ENCODE measurements at regions not wholly inside any gene's neighbourhood (a gene's known extent, or its start where the extent isn't known, plus 50 kb on each side); places are given as distances from the start of the nearest gene placed in this dataset.

DNA sequence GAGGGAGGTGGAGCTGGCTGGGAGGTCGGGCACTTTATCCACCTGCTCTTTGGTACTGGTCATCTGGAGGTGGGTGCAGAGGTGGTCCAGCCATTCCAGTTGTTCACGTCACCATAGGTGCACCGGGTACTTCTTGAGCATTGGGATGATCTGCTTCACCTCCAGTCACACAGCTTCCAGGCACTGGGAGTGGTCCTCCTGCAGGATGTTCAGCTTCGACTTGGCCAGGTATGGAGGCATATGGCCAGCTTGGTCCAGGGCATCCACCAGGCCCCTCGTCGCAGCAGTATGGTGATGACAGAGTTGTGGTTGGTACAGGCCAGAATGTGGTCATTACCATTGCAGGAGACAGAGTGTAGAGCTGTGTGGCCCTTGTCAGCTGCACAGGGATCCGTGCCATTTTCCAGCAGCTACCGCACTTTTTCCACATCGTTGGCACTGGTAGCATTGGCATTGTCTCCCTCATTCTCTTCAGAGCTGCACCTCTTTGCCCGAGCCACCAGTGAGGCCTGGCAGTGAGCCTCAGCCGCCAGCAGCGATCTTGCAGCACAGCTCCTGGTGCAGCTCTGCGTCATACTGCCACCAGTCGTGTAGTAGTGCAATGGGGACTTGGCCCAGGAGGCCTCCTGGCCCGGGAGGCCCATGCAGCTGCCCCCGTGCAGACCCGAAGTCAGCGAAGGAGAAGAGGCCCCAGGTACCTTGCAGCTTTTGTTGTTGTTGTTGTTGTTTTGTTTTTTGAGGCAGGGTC is 150.9 kb downstream of the ZNF22 start:
- Histone ChIP-seq H3K27me3 (ENCODE audit: insufficient read depth, low read length, poor library complexity) (no peaks in the 10 kb centered on the region), H3K4me1 (ENCODE audit: insufficient read depth, low read length) (no peaks in the 10 kb centered on the region), H3K9me3 (ENCODE audit: insufficient read depth, low read length, severe bottlenecking) (no peaks in the 10 kb centered on the region), H3K27ac (ENCODE audit: low read length) (no peak overlapping the region), H3K79me2 (ENCODE audit: insufficient read depth, low read length) (no peaks in the 10 kb centered on the region), H4K20me1 (ENCODE audit: insufficient read depth, low read length) (no peaks in the 10 kb centered on the region), H3K4me2 (ENCODE audit: insufficient read depth, low read length) (no peak overlapping the region), H3K36me3 (ENCODE audit: insufficient read depth, low read length) (no peaks in the 10 kb centered on the region), H2AFZ (ENCODE audit: low read depth, low read length) (no peak overlapping the region), H3K4me3 (ENCODE audit: low read depth in 1 of 2, low read length in 2 of 2) (no peak overlapping the region), H3K9ac (ENCODE audit: low read depth, low read length) (no peak overlapping the region)
- TF ChIP-seq, protein P1, sequence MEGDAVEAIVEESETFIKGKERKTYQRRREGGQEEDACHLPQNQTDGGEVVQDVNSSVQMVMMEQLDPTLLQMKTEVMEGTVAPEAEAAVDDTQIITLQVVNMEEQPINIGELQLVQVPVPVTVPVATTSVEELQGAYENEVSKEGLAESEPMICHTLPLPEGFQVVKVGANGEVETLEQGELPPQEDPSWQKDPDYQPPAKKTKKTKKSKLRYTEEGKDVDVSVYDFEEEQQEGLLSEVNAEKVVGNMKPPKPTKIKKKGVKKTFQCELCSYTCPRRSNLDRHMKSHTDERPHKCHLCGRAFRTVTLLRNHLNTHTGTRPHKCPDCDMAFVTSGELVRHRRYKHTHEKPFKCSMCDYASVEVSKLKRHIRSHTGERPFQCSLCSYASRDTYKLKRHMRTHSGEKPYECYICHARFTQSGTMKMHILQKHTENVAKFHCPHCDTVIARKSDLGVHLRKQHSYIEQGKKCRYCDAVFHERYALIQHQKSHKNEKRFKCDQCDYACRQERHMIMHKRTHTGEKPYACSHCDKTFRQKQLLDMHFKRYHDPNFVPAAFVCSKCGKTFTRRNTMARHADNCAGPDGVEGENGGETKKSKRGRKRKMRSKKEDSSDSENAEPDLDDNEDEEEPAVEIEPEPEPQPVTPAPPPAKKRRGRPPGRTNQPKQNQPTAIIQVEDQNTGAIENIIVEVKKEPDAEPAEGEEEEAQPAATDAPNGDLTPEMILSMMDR (IDR thresholded peaks at IDR 0.05; ENCODE audit: borderline replicate concordance, extremely low read depth, low read length, poor library complexity, severe bottlenecking): no peak
- TF ChIP-seq EZH2 (IDR thresholded peaks at IDR 0.05; ENCODE audit: borderline replicate concordance, low read depth, low read length, severe bottlenecking): no peak
- DNase-seq (no peak), ATAC-seq (ENCODE audit: insufficient read depth, low read depth) (no peak)

DNA sequence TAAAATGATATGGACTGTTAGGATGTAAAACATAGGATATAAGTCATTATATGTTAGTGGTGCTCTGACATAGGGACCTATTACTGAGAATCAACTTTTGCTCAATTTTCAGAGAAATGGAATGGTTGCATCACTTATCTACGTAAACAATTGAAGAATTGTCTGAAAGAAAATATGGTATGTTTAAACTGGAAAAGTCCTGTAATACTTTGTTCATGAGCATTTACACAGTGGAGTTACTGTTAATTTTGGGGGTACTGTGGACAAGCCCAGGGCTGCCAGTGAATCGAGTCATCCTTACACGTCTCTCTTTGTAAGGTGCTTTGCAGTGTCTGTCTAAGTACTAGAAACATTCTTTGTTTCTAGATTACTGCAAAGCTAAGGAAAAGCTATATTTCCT is 152.0 kb downstream of the ZNF22 start:
- H3K36me3 ChIP-seq (ENCODE audit: insufficient read depth, low read length): no peaks in the 10 kb centered on the region
- H4K20me1 ChIP-seq (ENCODE audit: insufficient read depth, low read length): no peaks in the 10 kb centered on the region
- H2AFZ ChIP-seq (ENCODE audit: low read depth, low read length): no peak overlapping the region
- ATAC-seq (ENCODE audit: insufficient read depth, low read depth) (no peak), DNase-seq (no peak)
- H3K4me3 ChIP-seq (ENCODE audit: low read depth in 1 of 2, low read length in 2 of 2): no peak overlapping the region
- H3K27me3 ChIP-seq (ENCODE audit: insufficient read depth, low read length, poor library complexity): no peaks in the 10 kb centered on the region
- H3K79me2 ChIP-seq (ENCODE audit: insufficient read depth, low read length): no peaks in the 10 kb centered on the region
- H3K4me2 ChIP-seq (ENCODE audit: insufficient read depth, low read length): no peak overlapping the region
- TF ChIP-seq, protein P1 (IDR thresholded peaks at IDR 0.05; ENCODE audit: borderline replicate concordance, extremely low read depth, low read length, poor library complexity, severe bottlenecking): no peak
- no peak for TF ChIP-seq EZH2 (IDR thresholded peaks at IDR 0.05; ENCODE audit: borderline replicate concordance, low read depth, low read length, severe bottlenecking)
- H3K9ac ChIP-seq (ENCODE audit: low read depth, low read length): no peak overlapping the region
- H3K4me1 ChIP-seq (ENCODE audit: insufficient read depth, low read length): no peaks in the 10 kb centered on the region
- no peaks in the 10 kb centered on the region for H3K9me3 ChIP-seq (ENCODE audit: insufficient read depth, low read length, severe bottlenecking)
- no peak overlapping the region for H3K27ac ChIP-seq (ENCODE audit: low read length)

DNA sequence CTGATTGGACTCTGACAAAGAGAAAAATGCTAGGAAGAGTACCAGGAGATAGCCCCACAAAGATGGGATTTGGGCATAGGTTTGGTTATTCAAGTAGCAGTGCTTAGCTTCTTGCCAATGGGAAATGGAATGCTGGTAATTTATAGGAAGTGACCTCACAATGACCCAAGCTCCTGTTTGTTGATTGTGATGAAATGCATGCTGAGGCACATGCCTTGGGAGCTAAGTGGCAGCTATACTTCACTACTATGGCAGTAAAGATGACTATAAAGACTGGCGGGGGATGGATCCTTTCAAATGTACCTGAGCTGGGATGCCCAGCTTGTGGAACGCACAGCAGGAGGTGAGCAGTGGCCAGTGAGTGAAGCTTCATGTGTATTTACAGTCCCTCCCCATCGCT is 153.8 kb downstream of the ZNF22 start:
- ATAC-seq (ENCODE audit: insufficient read depth, low read depth) (no peak), DNase-seq (no peak)
- no peaks in the 10 kb centered on the region for H3K27me3 ChIP-seq (ENCODE audit: insufficient read depth, low read length, poor library complexity)
- no peak overlapping the region for H3K4me3 ChIP-seq (ENCODE audit: low read depth in 1 of 2, low read length in 2 of 2)
- no peak for TF ChIP-seq EZH2 (IDR thresholded peaks at IDR 0.05; ENCODE audit: borderline replicate concordance, low read depth, low read length, severe bottlenecking)
- H3K79me2 ChIP-seq (ENCODE audit: insufficient read depth, low read length): no peaks in the 10 kb centered on the region
- no peak overlapping the region for H3K4me2 ChIP-seq (ENCODE audit: insufficient read depth, low read length)
- H2AFZ ChIP-seq (ENCODE audit: low read depth, low read length): no peak overlapping the region
- H3K9ac ChIP-seq (ENCODE audit: low read depth, low read length): no peak overlapping the region
- H4K20me1 ChIP-seq (ENCODE audit: insufficient read depth, low read length): no peaks in the 10 kb centered on the region
- no peaks in the 10 kb centered on the region for H3K4me1 ChIP-seq (ENCODE audit: insufficient read depth, low read length)
- no peaks in the 10 kb centered on the region for H3K36me3 ChIP-seq (ENCODE audit: insufficient read depth, low read length)
- no peak overlapping the region for H3K27ac ChIP-seq (ENCODE audit: low read length)
- no peaks in the 10 kb centered on the region for H3K9me3 ChIP-seq (ENCODE audit: insufficient read depth, low read length, severe bottlenecking)

DNA sequence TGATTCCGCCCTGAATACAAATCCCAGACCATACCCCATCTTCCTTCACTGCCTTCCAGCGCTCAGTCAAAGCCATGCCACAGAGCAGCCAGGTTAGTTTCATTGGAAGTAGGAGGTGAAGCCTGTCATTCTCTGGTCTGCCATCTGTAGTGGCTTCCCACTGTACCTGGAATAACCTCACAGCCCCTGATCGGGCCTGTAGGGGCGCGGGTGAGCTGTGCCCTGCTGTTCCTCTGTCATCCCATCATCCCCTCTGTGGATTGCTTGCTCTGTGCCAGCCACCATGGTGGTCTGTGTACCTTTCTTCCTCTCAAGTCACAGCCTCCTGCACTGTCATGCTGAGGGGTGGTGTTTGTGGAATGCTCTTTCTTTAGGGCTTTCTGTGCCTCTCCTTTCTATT is 155.1 kb downstream of the ZNF22 start:
- Histone ChIP-seq H3K4me3 (ENCODE audit: low read depth in 1 of 2, low read length in 2 of 2) (no peak overlapping the region), H3K4me1 (ENCODE audit: insufficient read depth, low read length) (no peaks in the 10 kb centered on the region), H3K9ac (ENCODE audit: low read depth, low read length) (no peak overlapping the region), H3K79me2 (ENCODE audit: insufficient read depth, low read length) (no peaks in the 10 kb centered on the region), H3K27me3 (ENCODE audit: insufficient read depth, low read length, poor library complexity) (no peaks in the 10 kb centered on the region), H3K27ac (ENCODE audit: low read length) (no peak overlapping the region), H3K4me2 (ENCODE audit: insufficient read depth, low read length) (no peak overlapping the region), H3K9me3 (ENCODE audit: insufficient read depth, low read length, severe bottlenecking) (no peaks in the 10 kb centered on the region), H4K20me1 (ENCODE audit: insufficient read depth, low read length) (no peaks in the 10 kb centered on the region), H3K36me3 (ENCODE audit: insufficient read depth, low read length) (no peaks in the 10 kb centered on the region), H2AFZ (ENCODE audit: low read depth, low read length) (no peak overlapping the region)
- DNase-seq (no peak), ATAC-seq (ENCODE audit: insufficient read depth, low read depth) (no peak)
- TF ChIP-seq, protein P1 (IDR thresholded peaks at IDR 0.05; ENCODE audit: borderline replicate concordance, extremely low read depth, low read length, poor library complexity, severe bottlenecking): no peak
- TF ChIP-seq EZH2 (IDR thresholded peaks at IDR 0.05; ENCODE audit: borderline replicate concordance, low read depth, low read length, severe bottlenecking): no peak
